Iris pigment epithelial cell (primary cell): ENCODE measurements at regions not wholly inside any gene's neighbourhood (a gene's known extent, or its start where the extent isn't known, plus 50 kb on each side); places are given as distances from the start of the nearest gene placed in this dataset.
A peak's percentile ranks its signal among the peaks of the same experiment; 100 is the strongest.
"Not testable (repeated sequence)": the region's sequence is repeated elsewhere in the genome, so short reads cannot be mapped to it uniquely, and the experiment has no call there.

Experiments
- DNase-seq: peaks from one replicate; pipeline ENCODE4 v3.0.0-alpha.2; 2011; ENCODE audit warnings: low read depth

DNA sequence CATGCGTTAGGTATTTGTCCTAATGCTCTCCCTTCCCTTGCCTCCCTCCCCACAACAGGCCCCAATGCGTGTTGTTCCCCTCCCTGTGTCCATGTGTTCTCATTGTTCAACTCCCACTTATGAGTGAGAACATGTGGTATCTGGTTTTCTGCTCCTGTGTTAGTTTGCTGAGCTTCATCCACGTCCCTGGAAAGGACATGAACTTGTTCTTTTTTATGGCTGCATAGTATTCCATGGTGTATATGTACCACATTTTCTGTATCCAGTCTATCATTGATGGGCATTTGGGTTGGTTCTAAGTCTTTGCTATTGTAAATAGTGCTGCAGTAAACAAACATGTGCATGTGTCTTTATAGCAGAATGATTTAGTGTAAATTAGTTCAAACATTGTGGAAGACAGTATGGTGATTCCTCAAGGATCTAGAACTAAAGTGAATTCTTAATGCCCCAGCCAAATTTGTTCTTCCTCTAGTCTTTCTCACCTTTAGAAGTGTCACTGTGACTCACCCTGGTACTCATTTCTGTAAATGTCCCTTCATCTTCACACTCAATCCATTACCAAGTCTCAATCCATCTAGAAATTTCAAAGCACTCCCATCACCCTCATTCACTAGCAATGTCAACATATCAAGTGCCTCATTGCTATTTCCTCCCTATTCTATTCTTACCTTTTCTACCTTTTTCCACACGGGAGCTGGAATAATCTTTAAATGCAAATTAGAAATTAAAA, 123.9 kb downstream of the MREG start:
- DNase-seq: not testable (repeated sequence)

DNA sequence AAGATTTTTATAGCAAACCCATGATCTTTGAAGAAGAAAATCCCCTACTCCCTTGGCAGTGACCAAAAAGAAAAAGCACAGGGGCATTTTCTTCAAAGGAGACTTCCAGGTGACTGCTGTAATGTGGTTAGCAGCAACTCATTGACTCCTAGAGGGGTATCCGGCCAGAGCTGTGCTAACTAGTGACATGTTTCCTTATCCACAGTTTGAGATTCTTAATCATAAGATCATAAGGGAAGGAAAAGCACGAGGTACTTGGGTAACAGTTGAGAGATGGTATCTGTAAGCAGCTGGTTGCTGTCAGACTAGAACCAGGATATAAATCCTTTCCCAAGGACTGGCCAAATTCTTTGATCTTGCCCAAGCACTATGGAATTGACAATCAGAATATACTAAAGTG, 124.7 kb downstream of the MREG start:
- no peak for DNase-seq

DNA sequence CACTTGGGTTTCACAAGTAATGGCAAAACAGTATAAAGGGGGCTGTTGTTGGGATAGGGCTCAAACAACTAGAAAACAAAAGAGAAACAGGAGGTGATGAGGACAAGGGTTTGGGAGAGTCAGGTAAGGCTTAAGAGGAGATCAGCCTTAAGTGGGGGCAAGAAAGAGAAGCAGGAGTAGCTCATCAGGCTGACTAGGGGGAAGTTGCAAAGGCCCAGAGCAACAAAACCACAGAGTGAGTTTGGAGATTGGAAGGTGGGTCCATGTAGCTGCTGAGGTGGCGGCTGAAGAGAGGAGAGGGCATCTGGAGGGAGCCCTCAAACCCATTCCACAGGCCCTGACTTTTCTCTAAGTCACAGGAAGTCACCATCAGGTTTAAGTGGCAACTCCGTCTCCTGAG, 126.0 kb downstream of the MREG start:
- DNase-seq: no peak

DNA sequence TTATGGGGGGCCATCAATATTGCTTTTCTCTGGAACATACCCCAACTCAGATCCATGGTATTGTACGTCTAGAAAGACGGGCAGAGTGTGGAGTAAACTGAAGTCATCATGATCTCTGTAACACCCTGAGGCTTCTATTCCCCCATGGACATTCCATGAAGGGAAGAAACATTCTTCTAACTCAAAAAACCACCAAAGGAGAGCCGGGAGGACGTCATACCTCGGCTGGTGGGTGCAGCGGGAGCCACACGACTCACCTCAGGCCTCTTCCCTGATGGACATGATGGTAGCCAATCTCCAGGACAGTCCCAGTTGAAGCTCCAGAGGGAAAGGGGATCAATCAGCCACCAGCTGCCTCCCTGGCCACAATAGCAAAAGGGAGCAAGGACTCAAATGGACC, 127.3 kb downstream of the MREG start:
- DNase-seq: no peak

DNA sequence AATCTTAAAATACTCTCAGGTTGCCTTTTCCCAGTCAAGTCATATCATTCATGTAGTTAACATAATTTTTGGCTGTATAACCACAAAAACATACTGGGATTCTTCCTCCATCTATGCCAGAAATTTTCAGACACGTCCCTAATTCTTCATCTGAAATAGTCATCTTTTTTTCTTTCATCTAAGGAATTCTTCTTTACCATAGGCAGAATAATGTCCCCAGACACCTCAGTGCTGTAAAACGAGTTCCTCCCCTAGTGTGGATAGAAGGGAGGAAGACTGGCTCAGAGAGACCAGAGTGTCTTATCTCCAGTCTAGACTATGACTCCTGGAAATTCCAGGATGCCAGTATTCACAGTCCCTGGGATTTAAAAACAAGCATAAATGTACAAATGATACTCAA, 127.8 kb downstream of the MREG start:
- peak; percentile 21 for DNase-seq

DNA sequence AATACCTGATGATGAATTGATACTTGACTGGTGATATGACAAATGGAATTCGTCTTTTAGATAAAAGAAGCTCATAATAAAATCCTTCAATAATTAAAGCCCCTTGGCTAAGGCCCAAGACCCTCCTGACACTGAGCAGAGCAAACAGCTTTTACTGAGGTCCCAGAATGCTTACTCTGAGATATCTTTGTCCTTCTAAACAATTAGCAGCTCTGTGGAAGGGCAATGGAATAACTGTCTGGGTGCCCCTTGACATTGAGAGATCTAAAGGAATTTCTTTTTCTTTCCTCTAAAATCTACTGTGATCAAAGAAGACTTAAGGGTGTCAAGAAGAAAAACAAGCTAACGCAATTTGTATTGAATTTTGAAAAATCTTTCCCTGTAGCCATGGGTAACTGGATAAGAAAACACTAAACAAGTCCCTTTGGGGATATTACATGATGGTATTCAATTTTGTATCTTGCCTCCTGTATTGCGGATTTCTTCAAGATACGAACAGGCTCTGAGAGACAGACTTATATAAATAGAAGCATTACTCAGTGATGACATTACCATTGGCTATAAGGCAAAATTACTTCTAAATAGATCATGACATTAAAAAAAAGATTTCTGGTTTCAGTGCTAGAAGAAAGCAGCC, 128.8 kb downstream of the MREG start:
- DNase-seq: peak; percentile 79

DNA sequence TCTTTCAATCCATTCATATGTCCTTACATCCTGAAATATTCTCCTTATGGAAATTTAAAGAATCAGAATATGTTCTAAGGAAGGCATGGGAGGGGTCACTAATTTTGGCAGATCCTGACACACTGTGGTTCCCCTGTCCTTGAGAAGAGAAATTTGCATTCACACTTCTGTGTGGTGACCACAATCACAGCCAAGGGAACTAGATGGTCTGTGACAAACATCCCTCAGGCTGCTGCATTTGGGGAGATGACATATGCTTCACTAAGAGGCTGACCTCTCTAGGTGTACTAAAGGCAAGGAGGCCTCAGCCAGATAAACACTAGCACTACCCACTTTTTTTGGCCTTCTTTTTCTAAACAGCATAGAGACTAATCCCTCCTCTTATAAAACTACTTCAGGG, 129.6 kb downstream of the MREG start:
- DNase-seq: no peak

DNA sequence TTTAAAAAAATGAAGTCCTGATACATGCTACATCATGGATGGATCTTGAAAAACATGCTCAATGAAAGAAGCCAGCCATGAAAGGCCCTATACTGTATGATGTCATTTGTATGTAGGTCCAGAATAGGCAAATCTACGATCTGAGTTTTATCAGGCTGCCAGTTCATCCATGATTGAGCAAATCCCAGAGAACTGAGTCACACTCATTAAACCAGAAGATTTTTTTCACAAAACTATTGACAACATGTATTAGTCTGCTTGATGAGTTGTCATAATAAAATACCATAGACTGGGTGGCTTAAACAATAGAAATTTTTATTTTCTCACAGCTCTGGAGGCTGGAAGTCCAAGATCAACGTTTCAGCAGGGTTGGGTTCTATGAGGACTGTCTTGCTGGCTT, 130.7 kb downstream of the MREG start:
- peak; percentile 72 for DNase-seq

DNA sequence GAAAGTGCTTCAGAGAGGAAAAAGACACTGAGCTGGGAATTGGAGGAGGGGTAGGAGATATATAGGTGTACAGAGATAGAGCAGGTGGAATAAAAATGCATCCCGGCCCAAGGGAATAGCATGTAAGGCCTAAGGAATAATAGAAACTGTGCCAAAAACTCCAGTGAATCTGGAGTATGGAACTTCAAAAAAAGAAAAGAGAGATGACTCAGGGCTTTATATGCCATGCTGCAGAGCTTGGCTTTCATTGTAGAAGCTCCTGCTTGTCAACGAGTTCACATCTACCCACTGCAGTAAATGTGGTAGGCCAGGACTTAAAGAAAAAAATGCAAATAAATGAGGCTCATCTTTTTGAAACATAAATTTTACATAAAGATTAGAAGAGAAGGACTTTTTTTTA, 131.8 kb downstream of the MREG start:
- DNase-seq: no peak

DNA sequence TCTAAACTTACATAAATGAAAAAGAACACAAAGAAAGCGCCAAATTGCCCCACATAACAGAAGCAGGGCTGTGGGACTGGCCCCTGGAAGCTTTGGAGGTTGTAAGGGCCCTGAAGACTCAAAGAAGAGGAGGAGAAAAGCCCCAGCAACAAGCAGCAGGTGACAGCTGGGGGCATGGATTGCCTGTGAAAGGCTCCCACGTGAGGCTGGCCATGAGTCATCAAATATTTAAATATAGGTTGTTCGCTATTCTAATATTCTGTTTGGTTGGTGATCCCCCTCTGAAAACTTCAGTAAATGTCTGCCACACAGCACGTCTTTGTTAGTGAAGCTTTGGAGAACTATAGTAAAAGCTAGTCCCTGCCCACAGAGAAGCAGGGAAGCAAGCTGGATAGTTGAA, 132.4 kb downstream of the MREG start:
- DNase-seq: peak; percentile 44

DNA sequence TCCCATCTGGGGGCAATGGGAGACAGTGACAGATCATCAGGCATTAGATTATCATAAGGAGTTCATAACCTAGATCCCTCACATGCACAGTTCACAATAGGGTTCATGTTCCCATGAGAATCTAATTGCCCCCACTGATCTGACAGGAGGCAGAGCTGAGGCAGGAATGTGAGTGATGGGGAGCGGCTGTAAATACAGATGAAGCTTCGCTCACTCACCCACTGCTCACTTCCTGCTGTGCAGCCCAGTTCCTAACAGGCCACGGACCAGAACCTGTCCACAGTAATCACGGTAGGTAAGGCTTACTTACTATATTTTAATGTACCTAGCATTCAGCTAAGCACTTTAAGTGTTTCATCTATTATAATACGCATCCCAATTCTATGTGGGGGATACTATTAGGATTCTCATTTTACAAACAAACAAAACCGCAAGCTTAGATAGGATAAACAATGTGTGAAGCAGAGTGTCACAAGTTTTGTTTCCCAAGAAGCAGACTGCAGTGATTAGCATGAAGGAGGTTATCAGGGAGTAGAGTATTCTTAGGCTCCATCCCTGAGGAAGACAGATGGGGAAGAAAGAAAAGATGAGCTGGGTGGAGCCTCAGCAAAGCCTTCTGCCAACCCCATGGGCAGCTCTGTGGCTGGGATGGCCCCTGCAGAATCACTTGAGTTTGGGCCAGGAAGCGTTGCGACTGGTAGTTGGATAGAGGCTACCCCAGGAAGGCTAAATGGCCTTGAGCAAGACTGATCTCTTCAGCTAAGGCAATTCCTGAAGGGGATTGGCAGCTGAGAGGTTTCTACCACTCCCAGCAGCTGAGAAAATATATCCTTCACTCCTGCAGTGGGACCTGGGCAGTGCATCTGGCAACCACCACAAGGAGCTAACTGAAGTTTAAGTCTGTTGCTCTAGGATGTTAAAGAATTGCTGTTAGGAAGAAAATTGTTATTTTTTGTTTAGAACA, 133.1 kb downstream of the MREG start:
- DNase-seq: peak; percentile 68

DNA sequence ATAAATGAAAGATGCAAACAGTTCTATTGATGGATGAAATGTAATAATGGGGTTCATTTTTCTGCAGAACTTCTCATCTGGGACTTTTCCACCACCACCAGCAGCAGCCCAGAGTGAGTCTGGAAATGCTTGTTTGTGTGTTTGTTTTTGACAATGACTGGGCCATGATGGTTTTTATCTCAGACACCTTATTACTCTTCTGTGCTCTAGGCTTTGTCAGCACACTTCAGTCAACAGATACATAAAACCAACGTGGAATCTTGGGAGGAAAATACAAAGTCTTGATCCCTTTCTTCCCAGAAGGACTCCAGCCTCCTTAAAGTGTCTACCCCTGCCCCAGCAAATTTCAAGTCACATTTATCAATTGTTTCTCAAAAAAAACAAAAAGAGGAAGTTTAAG, 134.0 kb downstream of the MREG start:
- DNase-seq: no peak

DNA sequence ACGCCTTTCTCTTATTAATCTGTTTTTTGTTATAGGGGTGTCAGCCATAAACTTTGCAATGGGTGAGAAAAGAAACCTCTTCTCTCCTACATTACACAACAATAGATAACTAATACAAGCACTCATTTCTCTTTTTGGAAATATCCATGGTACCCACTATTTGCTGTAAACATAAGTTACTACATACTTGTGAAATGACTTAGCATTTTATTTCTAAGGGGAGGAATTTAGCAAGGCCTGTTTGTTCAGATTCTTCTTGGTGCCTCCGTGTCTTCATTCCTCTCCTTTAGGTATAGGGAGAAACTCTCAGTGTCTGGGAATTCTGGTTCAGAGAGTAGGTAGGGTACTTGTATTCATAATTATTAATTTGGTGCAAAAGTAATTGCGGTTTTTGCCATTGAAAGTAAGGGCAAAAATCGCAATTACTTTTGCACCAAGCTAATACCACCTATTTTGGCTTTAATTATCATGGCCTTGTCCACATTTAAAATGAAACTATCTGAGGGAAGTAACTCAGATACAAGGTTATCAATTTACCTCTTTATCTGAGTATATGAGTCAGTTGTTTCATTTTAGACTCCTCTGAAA, 134.8 kb downstream of the MREG start:
- DNase-seq: peak; percentile 79

DNA sequence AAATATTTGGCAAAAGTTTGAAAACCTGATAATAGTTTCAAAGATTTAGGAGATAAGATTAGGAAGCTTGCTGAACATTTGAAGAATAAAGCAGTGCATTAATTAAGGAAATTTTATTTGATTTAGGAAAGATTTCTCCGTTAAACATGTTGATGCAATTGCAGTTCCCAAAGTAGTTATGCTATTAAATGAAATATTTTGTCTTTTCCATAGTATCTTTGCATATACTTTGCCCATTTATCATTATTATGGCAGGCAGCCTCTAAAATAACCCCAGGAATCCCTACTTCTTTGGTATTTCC, 136.5 kb downstream of the MREG start:
- no peak for DNase-seq

DNA sequence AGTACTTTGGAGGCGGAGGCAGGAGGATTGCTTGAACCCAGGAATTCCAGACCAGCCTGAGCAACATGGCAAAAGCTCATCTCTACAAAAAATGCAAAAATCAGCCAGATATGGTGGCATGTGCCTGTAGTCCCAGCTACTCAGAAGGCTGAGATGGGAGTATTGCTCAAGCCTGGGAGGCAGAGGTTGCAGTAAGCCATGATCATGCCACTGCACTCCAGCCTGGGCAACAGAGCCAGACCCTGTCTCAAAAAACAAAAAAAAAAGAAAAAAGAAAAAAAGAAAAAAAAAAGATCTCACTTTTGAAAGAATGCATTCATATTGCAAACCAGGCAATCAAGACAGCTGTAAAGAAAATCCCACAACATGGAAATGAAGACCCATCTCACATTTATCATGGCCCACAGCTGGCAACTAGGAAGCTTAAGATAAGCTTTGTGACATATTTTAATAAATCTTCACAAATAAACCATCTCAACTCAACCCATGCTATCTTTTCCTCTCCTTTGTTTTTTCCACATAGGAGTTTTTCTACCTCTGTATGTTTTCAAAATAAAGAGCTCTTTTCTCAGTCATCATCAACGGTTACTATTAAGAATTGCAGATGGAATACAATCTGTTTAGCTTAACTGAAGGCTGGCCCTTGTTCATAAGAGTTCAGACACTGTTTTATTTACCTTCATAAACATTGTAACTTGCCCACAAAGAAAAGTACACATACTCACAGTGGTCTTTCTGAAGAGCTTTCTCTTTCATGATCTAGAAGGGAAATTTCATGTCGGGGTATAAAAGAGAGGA, 137.0 kb downstream of the MREG start:
- no peak for DNase-seq

DNA sequence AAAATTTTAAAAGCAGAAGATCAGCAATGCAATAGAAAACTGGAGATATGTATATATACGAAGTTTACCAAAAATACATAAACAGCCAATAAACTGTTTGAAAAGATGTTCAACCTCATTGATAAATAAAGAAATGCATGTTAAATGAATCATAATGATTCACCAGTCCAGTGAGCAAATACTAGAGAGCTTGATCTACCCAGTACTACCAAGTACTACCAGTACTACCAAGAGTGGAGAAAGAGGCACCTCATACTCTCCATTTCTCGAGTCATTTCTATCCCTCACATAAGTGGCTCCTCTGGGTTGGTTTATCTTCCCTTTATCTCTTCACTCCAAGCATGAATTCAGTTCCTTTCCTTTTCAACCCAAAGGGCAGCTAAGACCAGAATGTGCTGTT, 138.9 kb downstream of the MREG start:
- DNase-seq: peak; percentile 62

DNA sequence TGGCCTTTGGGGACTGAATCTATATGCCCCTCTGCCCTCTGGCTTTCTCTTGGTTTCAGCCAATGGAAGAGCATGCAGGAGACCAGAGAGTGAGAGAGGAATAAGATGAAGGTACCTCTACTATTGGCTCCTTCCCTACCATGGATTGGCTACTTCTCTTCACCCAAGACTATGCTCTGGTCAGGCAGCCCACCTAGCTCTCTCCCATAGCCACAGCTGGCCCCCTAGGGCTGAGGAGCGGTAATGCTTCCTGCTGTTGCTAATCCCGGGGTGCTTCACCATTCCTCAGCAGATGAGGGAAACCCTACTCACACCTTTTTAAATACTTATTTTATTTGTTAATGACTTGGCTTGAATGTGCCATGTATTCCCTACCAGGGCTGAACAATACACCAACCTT, 142.4 kb downstream of the MREG start:
- no peak for DNase-seq

DNA sequence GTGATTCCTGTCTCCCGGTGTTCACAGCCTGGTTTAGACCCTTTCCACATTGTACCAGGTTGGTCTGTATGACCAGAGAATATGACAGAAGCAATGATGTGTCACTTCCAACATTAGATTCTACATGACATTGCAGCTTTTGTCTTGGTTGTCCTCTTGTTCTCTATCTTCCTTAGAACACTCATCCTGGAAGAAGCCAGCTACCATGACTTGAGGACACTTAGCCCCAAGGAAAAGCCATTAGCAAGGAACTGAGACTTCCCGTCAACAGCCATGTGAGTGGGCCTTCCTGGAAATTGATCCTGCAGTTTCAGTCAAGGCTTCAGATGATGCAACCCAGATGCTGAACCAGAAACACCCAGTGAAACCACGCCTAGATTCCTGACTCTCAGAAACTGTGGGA, 143.3 kb downstream of the MREG start:
- peak; percentile 83 for DNase-seq

DNA sequence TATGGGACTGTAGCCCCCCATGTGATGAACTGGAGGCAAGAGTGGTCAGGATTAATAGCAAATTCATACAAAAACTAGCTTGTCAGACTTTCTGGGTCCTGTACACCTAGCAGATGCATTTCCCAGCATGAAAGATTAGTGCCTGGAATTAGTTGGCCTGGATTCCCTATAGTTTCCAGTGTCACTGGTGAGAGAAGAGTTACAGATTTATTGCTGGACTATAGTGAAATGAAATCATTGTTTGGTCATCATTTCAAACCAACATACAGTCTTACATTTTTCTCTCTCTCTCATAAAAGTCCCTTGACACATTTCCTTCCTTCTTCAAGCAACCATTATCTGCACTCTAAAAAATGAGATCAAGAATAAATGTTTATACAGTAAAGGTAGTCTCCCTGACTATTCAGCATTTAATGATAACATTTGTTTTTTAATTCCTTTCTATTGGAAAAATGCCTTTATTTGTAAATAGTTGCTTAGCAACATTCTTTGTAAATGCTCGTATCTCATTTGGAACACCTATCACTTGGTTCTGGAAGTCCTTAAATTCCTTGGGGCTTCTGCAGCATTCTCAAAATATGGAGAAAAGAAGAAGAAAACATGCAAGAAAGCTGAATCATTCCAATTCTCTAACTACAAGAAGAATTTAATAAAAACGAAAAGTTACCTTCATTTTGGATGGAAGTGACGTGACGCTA, 144.4 kb downstream of the MREG start:
- no peak for DNase-seq

DNA sequence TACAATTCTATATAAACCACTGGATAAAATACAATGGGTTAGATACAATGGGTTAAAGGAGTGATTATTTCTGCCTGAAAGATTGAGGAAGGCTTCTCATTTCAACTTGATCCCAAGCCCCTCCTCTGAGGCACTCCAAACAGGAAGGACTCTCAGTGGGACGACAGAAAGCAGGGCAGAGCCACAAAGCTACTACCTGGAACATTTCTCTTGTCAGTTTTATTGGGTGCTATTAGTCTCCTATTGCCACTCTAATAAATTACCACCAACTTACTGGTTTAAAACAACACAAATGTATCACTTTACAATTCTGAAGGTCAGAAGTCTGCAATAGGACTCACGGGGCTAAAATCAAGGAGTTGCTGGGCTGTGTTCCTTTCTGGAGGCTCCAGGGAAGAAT, 146.7 kb downstream of the MREG start:
- DNase-seq: no peak

DNA sequence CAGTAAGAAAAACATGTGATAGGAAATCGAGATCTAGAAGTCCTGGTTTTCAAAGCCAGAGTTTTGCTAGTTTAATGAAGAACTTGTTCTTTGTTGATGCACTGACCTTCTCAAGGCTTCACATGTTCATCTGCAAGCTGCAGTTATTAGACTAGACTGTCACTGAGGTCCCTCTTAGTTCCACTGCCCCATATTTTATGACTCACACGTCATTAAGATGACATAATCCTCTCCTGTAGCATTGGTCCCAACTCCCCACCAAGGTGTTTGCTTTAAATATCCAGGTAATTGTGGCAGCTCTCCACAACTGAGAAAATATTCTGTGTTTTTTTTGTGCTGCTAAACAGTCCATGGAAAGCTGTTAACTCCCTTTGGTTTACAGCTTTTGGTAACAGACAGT, 149.7 kb downstream of the MREG start:
- DNase-seq: no peak
